ENCODE measurements at regions not wholly inside any gene's neighbourhood (a gene's known extent, or its start where the extent isn't known, plus 50 kb on each side); places are given as distances from the start of the nearest gene placed in this dataset.

DNA sequence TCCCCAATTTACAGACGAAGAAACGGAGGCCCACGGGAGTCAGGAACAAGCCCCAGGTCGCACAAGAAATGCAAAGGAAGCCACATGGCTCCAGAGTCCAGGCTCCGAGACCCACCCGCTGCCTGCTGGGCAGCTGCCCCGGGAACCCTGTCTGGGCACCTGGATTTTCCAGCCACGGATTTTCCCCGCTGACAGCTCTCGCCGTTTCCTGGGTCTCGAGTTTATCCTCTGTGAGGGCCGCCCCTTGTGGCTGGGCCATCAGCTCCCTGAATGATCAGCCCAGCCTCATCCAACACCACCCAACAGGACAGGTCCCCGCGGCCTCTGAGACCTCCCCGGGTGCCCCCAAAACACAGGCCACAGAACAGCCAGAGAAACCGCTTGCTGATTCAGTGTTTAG, 189.7 kb downstream of the BRD1 start:
- DNase-seq = no peak

DNA sequence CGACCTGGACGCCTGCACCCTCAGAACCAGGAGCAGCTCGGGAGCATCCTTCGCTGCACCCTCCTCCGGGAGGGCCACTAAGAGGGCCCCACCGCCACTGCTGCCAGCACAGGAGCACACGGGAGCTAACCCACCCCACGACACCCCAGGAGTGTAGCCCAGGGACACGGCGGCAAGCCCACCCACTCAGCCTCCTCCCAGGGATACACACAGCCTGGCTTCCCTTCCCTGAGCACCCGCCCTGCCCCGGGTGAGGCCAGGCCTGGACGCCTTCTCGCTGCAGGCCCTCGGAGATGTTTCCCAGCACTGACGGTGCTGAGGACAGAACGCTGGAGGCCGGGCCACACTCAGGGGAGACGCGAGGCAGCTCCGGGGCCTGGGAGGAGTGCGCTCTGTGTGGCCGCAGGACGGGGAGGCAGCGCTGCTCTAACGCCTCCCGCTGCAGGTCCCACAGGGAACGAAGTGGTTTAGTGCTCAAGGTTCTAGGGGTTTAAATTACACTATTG, 190.4 kb downstream of the BRD1 start:
- DNase-seq = no peak

DNA sequence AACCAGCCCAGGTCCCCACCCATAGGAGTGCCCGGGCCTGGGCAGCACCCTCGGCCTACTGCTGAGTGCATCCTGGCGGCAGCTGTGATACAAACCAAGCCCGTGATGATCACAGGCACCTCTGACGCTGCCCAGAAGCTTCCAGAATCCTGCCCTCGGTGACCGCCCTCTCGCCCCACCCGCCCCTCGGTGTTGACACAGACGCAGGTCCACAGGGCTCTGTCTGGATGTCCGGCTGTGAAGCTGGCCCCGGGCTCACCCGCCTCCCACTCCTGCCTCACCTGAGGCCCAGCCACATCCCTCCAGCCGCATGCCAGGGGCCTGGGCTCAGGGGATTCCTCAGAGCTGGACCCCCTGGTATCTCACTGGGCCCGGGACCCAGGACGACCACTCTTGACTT, 191.0 kb downstream of the BRD1 start:
- DNase-seq = no peak

GRCh38 chr22:49636214-49636613, 191.5 kb downstream of the BRD1 start:
- DNase-seq = no peak

DNA sequence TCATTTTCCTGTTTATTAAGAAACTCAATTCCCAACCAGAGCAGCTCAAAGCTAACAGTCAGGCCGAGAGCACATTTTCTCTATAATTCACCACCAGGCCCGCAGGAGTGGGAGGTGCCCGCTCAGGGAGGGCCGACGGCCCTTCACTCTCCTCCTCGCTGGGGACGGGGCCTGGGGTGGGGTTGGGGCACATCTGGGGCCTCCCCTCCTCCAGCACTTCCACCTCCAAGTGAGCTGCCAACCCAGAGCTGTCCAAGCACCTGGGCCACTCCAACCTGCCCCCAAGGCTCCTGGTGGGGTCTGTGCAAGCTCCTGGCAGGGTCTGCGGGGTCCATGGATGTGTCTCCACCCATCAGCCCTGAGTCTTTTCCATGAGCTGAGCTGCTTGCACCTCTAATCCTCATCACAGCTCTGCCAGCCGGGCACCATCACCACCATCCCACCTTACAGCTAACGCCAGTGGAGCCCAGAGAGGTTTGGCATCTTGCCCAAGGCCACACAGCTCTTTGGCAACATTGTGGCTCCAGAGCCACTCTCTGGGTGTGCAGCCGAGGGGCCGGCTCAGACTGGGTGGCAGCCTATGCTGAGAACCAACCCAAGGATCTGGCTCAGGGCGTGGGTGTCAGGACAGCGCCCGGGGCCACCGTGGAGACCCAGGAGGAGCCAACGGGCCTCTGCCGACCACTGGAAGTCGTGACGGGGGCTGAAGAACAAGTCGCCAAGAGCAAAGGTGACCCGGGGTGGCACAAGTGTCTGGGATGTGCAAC, 193.5 kb downstream of the BRD1 start:
- DNase-seq = no peak

GRCh38 chr22:49633010-49633324, 194.7 kb downstream of the BRD1 start:
- no peak for DNase-seq

- no peak for DNase-seq
Observed at GRCh38 chr22:49632199-49633009, 195.3 kb downstream of the BRD1 start.

- DNase-seq = no peak
Observed at GRCh38 chr22:49630448-49630946, 197.2 kb downstream of the BRD1 start.

DNA sequence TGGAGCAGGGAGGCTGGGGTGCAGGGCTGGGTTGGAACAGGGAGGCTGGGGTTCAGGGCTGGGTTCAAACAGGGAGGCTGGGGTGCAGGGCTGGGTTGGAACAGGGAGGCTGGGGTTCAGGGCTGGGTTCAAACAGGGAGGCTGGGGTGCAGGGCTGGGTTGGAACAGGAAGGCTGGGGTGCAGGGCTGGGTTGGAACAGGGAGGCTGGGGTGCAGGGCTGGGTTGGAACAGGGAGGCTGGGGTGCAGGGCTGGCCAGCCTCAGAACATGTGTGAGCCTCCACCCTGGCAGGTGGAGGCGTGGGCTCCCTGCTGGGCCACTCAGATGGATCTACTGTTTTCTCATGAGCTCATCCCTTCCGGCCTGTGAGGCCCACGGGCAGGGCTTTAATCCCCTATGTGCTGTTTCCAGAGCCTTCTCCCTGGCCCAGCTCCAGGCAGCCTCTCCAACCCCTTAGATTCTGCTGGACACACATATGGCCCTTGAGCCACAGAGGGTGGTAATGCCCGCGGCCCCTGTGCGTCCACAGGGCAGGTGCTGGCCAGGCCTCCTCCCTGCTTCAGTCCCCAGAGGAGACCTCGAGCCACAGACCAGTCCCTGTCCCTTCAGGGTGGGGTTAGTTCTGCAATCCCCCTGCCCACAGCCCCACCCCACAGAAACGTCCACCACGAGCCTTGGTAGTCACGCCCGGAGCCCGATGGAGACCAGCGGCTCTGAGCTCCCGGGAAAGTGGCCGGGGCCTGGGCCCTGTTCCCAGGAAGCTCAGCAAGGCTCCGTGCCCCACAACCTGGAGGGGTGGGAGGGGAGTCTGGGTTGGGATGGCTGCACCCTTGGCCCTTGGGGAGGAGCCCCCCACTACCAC, 197.9 kb downstream of the BRD1 start:
- DNase-seq = no peak

- no peak for DNase-seq
Observed at GRCh38 chr22:49629261-49629570, 198.5 kb downstream of the BRD1 start.

DNA sequence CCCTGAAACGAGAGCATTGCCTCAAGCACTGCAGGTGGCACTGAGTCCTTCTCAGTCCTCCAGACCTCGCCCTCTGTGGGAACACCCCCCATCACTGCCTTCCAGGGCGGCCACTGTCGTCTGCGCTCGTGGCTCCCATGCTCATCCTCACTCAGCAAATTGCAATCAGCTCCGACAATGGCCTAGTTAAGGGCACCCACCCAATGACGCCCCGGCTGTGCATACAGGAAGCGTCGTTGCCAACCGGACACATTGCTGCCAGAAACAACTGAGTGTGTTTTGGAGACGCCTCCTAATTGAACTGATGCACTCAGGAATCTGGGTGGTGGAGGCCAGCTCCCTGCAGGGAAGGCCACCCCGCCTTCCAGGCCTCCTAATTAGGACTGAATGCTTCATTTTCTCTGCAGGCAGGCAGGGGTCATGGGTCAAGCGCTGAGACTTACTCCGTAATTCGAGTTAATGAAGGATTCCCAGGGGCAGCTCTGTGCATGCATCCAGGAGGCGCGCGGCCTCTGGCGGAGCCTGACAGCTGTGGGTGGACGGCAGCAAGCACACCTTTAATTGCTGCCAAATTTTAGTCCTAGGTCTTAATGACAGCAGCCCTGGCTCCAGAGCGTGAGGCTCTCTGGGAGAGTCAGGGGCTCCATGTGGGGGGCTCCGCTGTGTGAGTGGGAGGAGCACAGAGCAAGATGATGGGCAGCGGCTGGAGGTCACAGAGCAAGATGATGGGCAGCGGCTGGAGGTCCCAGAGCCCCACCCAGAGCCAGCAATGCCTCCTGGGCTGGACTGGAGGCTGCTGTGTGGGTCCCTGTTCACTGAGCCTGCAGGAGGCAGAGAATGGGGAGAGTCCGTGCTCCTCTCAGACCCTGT, 199.0 kb downstream of the BRD1 start:
- no peak for DNase-seq

GRCh38 chr22:49627217-49628181, 200.2 kb downstream of the BRD1 start:
- no peak for DNase-seq

DNA sequence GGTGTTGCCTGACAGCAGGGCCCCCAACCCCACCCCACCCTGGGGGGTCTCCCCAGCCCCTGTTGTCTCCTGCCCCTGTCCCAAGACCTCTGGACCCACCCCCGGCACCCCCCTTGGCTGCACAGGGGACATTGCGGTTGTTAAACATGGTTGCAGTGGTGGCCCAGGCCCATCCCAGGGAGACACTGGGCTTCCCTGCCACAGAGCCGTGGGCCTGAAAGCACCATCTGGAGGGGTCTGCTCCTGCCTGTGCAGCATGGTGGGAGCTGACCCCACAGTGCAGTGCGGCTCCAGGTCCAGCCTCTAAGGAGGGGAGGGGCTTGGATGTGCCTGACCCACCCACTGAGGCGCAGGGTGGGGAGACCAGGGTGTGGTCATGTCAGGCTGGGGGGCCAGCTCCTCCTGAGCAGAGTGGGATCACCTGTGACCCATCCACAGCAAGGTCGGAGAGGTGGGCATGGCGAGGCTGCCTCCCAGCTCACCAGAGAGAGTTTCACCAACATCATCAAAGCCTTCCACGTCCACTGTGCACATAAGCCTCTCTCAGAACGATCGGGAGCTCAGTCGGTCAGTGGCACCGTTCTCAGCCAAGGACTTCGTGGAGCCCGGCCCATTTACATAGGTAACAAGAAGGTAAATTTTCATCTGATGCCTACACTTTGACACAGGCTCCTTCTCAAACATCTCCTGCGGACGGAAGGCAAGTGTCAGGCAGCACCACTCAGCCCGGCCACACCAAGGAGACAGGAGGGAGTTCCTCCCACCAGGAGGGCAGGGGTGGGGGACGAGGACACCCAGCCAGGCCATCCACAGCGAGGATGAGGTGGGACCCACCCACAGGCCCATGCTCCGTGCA, 201.1 kb downstream of the BRD1 start:
- DNase-seq = no peak

DNA sequence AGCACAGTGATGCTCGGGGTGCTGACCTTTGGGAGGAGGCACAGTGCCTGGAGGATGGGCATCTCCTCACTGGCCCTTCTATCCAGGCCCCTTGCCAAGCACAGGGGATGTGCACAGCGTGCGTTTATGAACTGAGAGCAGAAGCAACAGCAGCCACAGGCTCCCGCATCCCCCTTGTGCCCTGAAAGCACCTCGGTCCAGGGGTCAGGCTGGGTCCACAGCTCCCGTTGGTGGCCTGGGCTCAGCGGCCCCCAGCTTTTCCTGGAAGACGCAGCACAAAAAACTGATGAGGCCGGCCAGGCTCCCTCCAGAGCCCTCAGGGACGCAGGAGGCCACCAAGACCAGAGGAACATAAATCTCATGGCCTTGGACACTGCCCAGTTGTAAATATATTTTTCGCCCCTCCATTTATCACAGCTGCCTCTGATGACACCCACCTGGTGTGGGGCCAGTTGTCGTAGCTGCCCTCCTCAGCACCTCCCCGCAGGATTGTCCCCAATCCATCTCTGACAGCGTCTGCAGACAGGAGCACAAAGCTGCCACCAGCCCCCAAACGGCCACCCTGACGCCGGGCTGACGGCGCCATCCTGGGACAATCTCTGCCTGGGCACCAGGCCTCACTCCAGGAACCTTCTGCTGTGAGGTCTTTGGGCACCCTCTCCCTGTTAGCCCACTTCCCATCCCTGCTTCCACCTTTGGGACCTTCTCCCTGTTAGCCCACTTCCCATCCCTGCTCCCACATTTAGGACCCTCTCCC, 203.1 kb downstream of the BRD1 start:
- no peak for DNase-seq

GRCh38 chr22:49623715-49624114, 204.0 kb downstream of the BRD1 start:
- DNase-seq = no peak

- DNase-seq = no peak
Observed at GRCh38 chr22:49623176-49623575, 204.5 kb downstream of the BRD1 start.

- DNase-seq = no peak
Observed at GRCh38 chr22:49622241-49623105, 205.2 kb downstream of the BRD1 start.

DNA sequence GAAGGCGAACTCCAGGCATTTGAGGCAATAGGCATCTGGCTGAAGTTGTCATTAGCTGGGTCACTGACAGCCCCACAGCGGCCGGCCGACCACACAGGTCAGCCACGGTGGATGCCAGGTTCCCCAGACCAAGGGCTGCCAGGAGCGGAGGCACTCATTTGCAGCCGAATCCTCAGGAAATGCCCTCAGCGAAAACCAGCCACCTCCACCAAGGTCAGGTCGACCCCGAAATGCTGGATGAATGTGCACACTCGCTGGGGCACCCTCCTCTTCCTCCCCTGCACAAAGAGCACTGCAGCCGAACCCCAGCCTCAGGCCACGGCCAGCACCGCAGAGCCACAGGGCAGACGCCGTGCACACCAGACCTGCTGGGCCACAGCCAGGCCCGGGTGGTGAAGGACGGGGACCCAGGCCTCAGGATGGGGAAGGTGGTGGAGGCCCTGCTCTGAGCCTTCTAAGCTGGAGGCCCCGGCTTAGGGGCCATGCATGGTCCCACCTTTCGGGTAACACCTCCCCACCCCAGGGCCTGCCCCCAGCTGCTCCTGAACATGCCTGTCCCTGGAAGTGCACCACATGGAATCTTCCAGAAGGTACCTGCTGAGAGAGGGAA, 206.0 kb downstream of the BRD1 start:
- no peak for DNase-seq
